CD4-positive, alpha-beta T cell (primary cell): ENCODE measurements at regions not wholly inside any gene's neighbourhood (a gene's known extent, or its start where the extent isn't known, plus 50 kb on each side); places are given as distances from the start of the nearest gene placed in this dataset.

Experiments
- ATAC-seq: fragments of 200-7000 bp; cut with Tn5 transposase; one replicate; pipeline ENCODE4 v1.10.0; 2022; ENCODE audit warnings: mild to moderate bottlenecking; ENCODE audit not compliant: poor library complexity
- CTCF ChIA-PET: fragments of 350-600 bp; sonication (Branson Sonifier 250); formaldehyde crosslinking; loops from one replicate; lab custom pipeline; 2021; ENCODE audit warnings: antibody characterized with exemption, inconsistent platforms; lab: Charles Lee
- POLR2A ChIA-PET: fragments of 350-600 bp; sonication (Branson Sonifier 250); formaldehyde crosslinking; loops from one replicate; lab custom pipeline; 2021; ENCODE audit warnings: antibody characterized with exemption, inconsistent platforms; lab: Charles Lee
- DNase-seq, 14 experiments: peaks; one replicate each; pipeline ENCODE4 v3.0.0-alpha.2; 2013 to 2020; ENCODE audit warnings: mixed read lengths in 2 of 14
- H3K27ac ChIP-seq, 2 donors: one replicate each; pipeline versions ENCODE4 v1.5.1 to v1.7.0; 2013; ENCODE audit warnings: low read length in 2 of 2, low read depth in 1 of 2, mild to moderate bottlenecking in 1 of 2
- H3K27me3 ChIP-seq, 2 experiments: 1 replicate in 1 of 2; 2 replicates in 1 of 2; pipeline versions ENCODE4 v1.6.1 to v1.7.0; 2013; ENCODE audit warnings: low read length in 2 of 2, control low read depth in 1 of 2, mild to moderate bottlenecking in 1 of 2, moderate library complexity in 1 of 2; ENCODE audit not compliant: insufficient read depth in 2 of 2, control insufficient read depth in 1 of 2
- H3K36me3 ChIP-seq: one replicate; pipeline ENCODE4 v1.6.1; 2013; ENCODE audit warnings: low read length, control low read depth; ENCODE audit not compliant: insufficient read depth
- H3K4me1 ChIP-seq: one replicate; pipeline ENCODE4 v1.6.1; 2013; ENCODE audit warnings: low read length, control low read depth; ENCODE audit not compliant: insufficient read depth
- H3K4me3 ChIP-seq: one replicate; pipeline ENCODE4 v1.5.1; 2013; ENCODE audit warnings: mild to moderate bottlenecking, low read length, moderate library complexity
- H3K9me3 ChIP-seq, 2 experiments: 1 replicate in 1 of 2; 2 replicates in 1 of 2; pipeline versions ENCODE4 v1.6.1 to v1.7.0; 2013; ENCODE audit warnings: low read length in 2 of 2, mild to moderate bottlenecking in 2 of 2, control low read depth in 1 of 2, moderate library complexity in 1 of 2; ENCODE audit not compliant: control insufficient read depth in 1 of 2, insufficient read depth in 1 of 2
- H3K27ac Mint-ChIP-seq: one replicate; pipeline ENCODE4 v1.8.0; 2020; ENCODE audit warnings: mixed read lengths
- H3K27me3 Mint-ChIP-seq: one replicate; pipeline ENCODE4 v1.8.0; 2021; ENCODE audit warnings: mixed read lengths
- H3K36me3 Mint-ChIP-seq: one replicate; pipeline ENCODE4 v1.8.0; 2021; ENCODE audit warnings: low read depth, mixed read lengths
- H3K4me1 Mint-ChIP-seq: one replicate; pipeline ENCODE4 v1.8.0; 2021; ENCODE audit warnings: low read depth, mixed read lengths
- H3K4me3 Mint-ChIP-seq: one replicate; pipeline ENCODE4 v1.8.0; 2020; ENCODE audit warnings: mild to moderate bottlenecking, mixed read lengths
- H3K9me3 Mint-ChIP-seq: one replicate; pipeline ENCODE4 v1.8.0; 2020; ENCODE audit warnings: mixed read lengths
- CTCF ChIP-seq: fragments of 200-600 bp; IDR thresholded peaks from one replicate; pipeline ENCODE4 v1.8.0; 2022; ENCODE audit warnings: antibody characterized with exemption, mild to moderate bottlenecking
- intact Hi-C, 2 experiments: fragments of 100-400 bp; cut with DNase I in 1 of 2; cut with micrococcal nuclease in 1 of 2; formaldehyde crosslinking; loops; one replicate each; pipeline versions ENCODE4 v1.15.1 to v1.9.0; 2023 to 2025; cut with DNase I, micrococcal nuclease

GRCh38 chr2:176514805-176515500, 245.7 kb downstream of the MTX2 start:
- ChIA-PET POLR2A (no interaction called here), CTCF (no interaction called here)
- Mint-ChIP-seq H3K4me3 (no peak overlapping the region), H3K4me1 (peaks cover 16% of the 10 kb centered on the region), H3K36me3 (no peaks in the 10 kb centered on the region), H3K27ac (no peak overlapping the region), H3K9me3 (no peaks in the 10 kb centered on the region), H3K27me3 (no peaks in the 10 kb centered on the region)
- no peak for ATAC-seq
- intact Hi-C loops = no loop called here
- Histone ChIP-seq H3K27me3 (no peaks in the 10 kb centered on the region), H3K36me3 (no peaks in the 10 kb centered on the region), H3K4me3 (no peak overlapping the region), H3K9me3 (no peaks in the 10 kb centered on the region), H3K27ac (no peak overlapping the region), H3K4me1 (no peaks in the 10 kb centered on the region)
- no peak for DNase-seq
- TF ChIP-seq CTCF = no peak

GRCh38 chr2:176516051-176516602, 246.9 kb downstream of the MTX2 start:
- no peaks in the 10 kb centered on the region for H3K9me3 Mint-ChIP-seq
- ChIA-PET POLR2A (no interaction called here), CTCF (no interaction called here)
- no peak overlapping the region for H3K4me3 Mint-ChIP-seq
- Histone ChIP-seq H3K36me3 (no peaks in the 10 kb centered on the region), H3K4me3 (no peak overlapping the region), H3K27ac (no peak overlapping the region), H3K9me3 (no peaks in the 10 kb centered on the region), H3K27me3 (no peaks in the 10 kb centered on the region), H3K4me1 (no peaks in the 10 kb centered on the region)
- TF ChIP-seq CTCF = no peak
- DNase-seq (peak in 2 of 14 experiments; percentile 5 to 9), ATAC-seq (no peak)
- H3K27me3 Mint-ChIP-seq = no peaks in the 10 kb centered on the region
- intact Hi-C loops = no loop called here
- H3K4me1 Mint-ChIP-seq = peaks cover 16% of the 10 kb centered on the region
- H3K27ac Mint-ChIP-seq = no peak overlapping the region
- H3K36me3 Mint-ChIP-seq = no peaks in the 10 kb centered on the region

- Histone ChIP-seq H3K9me3 (no peaks in the 10 kb centered on the region), H3K4me1 (no peaks in the 10 kb centered on the region), H3K36me3 (no peaks in the 10 kb centered on the region), H3K4me3 (no peak overlapping the region), H3K27ac (no peak overlapping the region), H3K27me3 (no peaks in the 10 kb centered on the region)
- no peak overlapping the region for H3K27ac Mint-ChIP-seq
- ATAC-seq (no peak), DNase-seq (no peak)
- no peak for TF ChIP-seq CTCF
- peaks cover 16% of the 10 kb centered on the region for H3K4me1 Mint-ChIP-seq
- POLR2A ChIA-PET = interaction anchor here (1.0 kb wide), 1 partner anchor 22 kb away, joined by 3 read pairs; no protein-coding TSS in a partner anchor
- intact Hi-C loops = no loop called here
- CTCF ChIA-PET = no interaction called here
- no peaks in the 10 kb centered on the region for H3K27me3 Mint-ChIP-seq
- H3K4me3 Mint-ChIP-seq = no peak overlapping the region
- no peaks in the 10 kb centered on the region for H3K9me3 Mint-ChIP-seq
- no peaks in the 10 kb centered on the region for H3K36me3 Mint-ChIP-seq
These were observed 249.6 kb downstream of the MTX2 start for GRCh38 chr2:176518823-176519222.
